GM18519 (cell line): ENCODE measurements at regions not wholly inside any gene's neighbourhood (a gene's known extent, or its start where the extent isn't known, plus 50 kb on each side); places are given as distances from the start of the nearest gene placed in this dataset.
"Not testable (repeated sequence)": the region's sequence is repeated elsewhere in the genome, so short reads cannot be mapped to it uniquely, and the experiment has no call there.

Source experiments
- ATAC-seq: cut with Tn5 transposase; IDR thresholded peaks from one replicate; pipeline ENCODE4 v1.9.1; 2021; ENCODE audit warnings: mild to moderate bottlenecking, moderate library complexity; ENCODE audit not compliant: unreplicated experiment, low FRiP score

GRCh38 chr2:91422102-91422501, 2730.6 kb downstream of the RPIA start:
- ATAC-seq: not testable (repeated sequence)

GRCh38 chr2:91427148-91427547, 2735.7 kb downstream of the RPIA start:
- not testable (repeated sequence) for ATAC-seq

GRCh38 chr2:91441932-91442245, 2750.4 kb downstream of the RPIA start:
- ATAC-seq: not testable (repeated sequence)

- ATAC-seq: no peak
Observed at GRCh38 chr2:91442246-91442905, 2750.9 kb downstream of the RPIA start.

- ATAC-seq: not testable (repeated sequence)
Observed at GRCh38 chr2:91442906-91443729, 2751.6 kb downstream of the RPIA start.

- ATAC-seq: not testable (repeated sequence)
Observed at GRCh38 chr2:91443730-91444115, 2752.2 kb downstream of the RPIA start.

- ATAC-seq: not testable (repeated sequence)
Observed at GRCh38 chr2:91445705-91446104, 2754.2 kb downstream of the RPIA start.

GRCh38 chr2:91446489-91446888, 2755.0 kb downstream of the RPIA start:
- not testable (repeated sequence) for ATAC-seq

GRCh38 chr2:91446915-91447314, 2755.4 kb downstream of the RPIA start:
- ATAC-seq: not testable (repeated sequence)

- not testable (repeated sequence) for ATAC-seq
Observed at GRCh38 chr2:91447508-91447907, 2756.0 kb downstream of the RPIA start.

- ATAC-seq: not testable (repeated sequence)
Observed at GRCh38 chr2:91462292-91462691, 2770.8 kb downstream of the RPIA start.

GRCh38 chr2:91463007-91463406, 2771.5 kb downstream of the RPIA start:
- ATAC-seq: not testable (repeated sequence)

- not testable (repeated sequence) for ATAC-seq
Observed at GRCh38 chr2:91466780-91467363, 2775.4 kb downstream of the RPIA start.

GRCh38 chr2:91476244-91476935, 2784.9 kb downstream of the RPIA start:
- not testable (repeated sequence) for ATAC-seq

- ATAC-seq: not testable (repeated sequence)
Observed at GRCh38 chr2:91476936-91477246, 2785.4 kb downstream of the RPIA start.

GRCh38 chr2:91477291-91477690, 2785.8 kb downstream of the RPIA start:
- ATAC-seq: not testable (repeated sequence)

- ATAC-seq: no peak
Observed at GRCh38 chr2:91477731-91478672, 2786.5 kb downstream of the RPIA start.

GRCh38 chr2:91478851-91479718, 2787.6 kb downstream of the RPIA start:
- ATAC-seq: not testable (repeated sequence)

- not testable (repeated sequence) for ATAC-seq
Observed at GRCh38 chr2:91485226-91485625, 2793.8 kb downstream of the RPIA start.
